ENCODE measurements at regions not wholly inside any gene's neighbourhood (a gene's known extent, or its start where the extent isn't known, plus 50 kb on each side); places are given as distances from the start of the nearest gene placed in this dataset.

- no peak overlapping the region for H3K4me3 ChIP-seq
- H3K36me3 ChIP-seq (replicated peaks in 1 of 2), result no peaks in the 10 kb centered on the region
- no peak overlapping the region for H3K27ac ChIP-seq
- TF ChIP-seq CTCF (IDR thresholded peaks at IDR 0.05) (no peak), POLR2A (IDR thresholded peaks at IDR 0.05) (no peak)
- no peak for DNase-seq
- no peaks in the 10 kb centered on the region for H3K4me1 ChIP-seq (replicated peaks in 1 of 2)
- H3K27me3 ChIP-seq, result no peaks in the 10 kb centered on the region
- WGBS, 4 donors, result 42 to 55% (median 52%) methylated on average over 1 of the region's 1 CpG
- no peaks in the 10 kb centered on the region for H3K9me3 ChIP-seq (replicated peaks in 1 of 3)
- intact Hi-C loops (cut with DNase I), result no loop called here
Observed at GRCh38 chr13:106415971-106416370, 119.5 kb downstream of the EFNB2 start.

- intact Hi-C loops (cut with DNase I), result no loop called here
- H3K9me3 ChIP-seq (replicated peaks in 1 of 3), result no peaks in the 10 kb centered on the region
- TF ChIP-seq POLR2A (IDR thresholded peaks at IDR 0.05) (no peak), CTCF (IDR thresholded peaks at IDR 0.05) (no peak)
- no peak for DNase-seq
- no peaks in the 10 kb centered on the region for H3K36me3 ChIP-seq (replicated peaks in 1 of 2)
- H3K4me3 ChIP-seq, result no peak overlapping the region
- no peaks in the 10 kb centered on the region for H3K4me1 ChIP-seq (replicated peaks in 1 of 2)
- H3K27me3 ChIP-seq, result no peaks in the 10 kb centered on the region
- no peak overlapping the region for H3K27ac ChIP-seq
- WGBS, 4 donors, result 53 to 60% (median 53%) methylated on average over 4 of the region's 4 CpGs
Observed at GRCh38 chr13:106415442-106415841, 120.0 kb downstream of the EFNB2 start.

GRCh38 chr13:106407338-106407737 is 128.1 kb downstream of the EFNB2 start:
- DNase-seq, result no peak
- intact Hi-C loops (cut with DNase I), result no loop called here
- H3K4me1 ChIP-seq (replicated peaks in 1 of 2), result no peaks in the 10 kb centered on the region
- no peaks in the 10 kb centered on the region for H3K9me3 ChIP-seq (replicated peaks in 1 of 3)
- TF ChIP-seq CTCF (IDR thresholded peaks at IDR 0.05) (no peak), POLR2A (IDR thresholded peaks at IDR 0.05) (no peak)
- no peaks in the 10 kb centered on the region for H3K36me3 ChIP-seq (replicated peaks in 1 of 2)
- WGBS, 4 donors, result 67 to 87% (median 72%) methylated on average over 7 to 8 of the region's 8 CpGs
- no peak overlapping the region for H3K27ac ChIP-seq
- H3K27me3 ChIP-seq, result no peaks in the 10 kb centered on the region
- H3K4me3 ChIP-seq, result no peak overlapping the region

- H3K4me3 ChIP-seq, result no peak overlapping the region
- H3K9me3 ChIP-seq (replicated peaks in 1 of 3), result no peaks in the 10 kb centered on the region
- 63 to 67% (median 65%) methylated on average over 6 of the region's 6 CpGs for WGBS, 4 donors
- no peaks in the 10 kb centered on the region for H3K27me3 ChIP-seq
- DNase-seq, result no peak
- H3K4me1 ChIP-seq (replicated peaks in 1 of 2), result no peaks in the 10 kb centered on the region
- TF ChIP-seq CTCF (IDR thresholded peaks at IDR 0.05) (no peak), POLR2A (IDR thresholded peaks at IDR 0.05) (no peak)
- H3K27ac ChIP-seq, result no peak overlapping the region
- intact Hi-C loops (cut with DNase I), result no loop called here
- no peaks in the 10 kb centered on the region for H3K36me3 ChIP-seq (replicated peaks in 1 of 2)
Observed at GRCh38 chr13:106405731-106406130, 129.7 kb downstream of the EFNB2 start.
